ENCODE measurements at regions not wholly inside any gene's neighbourhood (a gene's known extent, or its start where the extent isn't known, plus 50 kb on each side); places are given as distances from the start of the nearest gene placed in this dataset.

- Histone ChIP-seq H3K4me3 (no peak overlapping the region), H3K36me3 (no peaks in the 10 kb centered on the region), H3K27ac (no peak overlapping the region), H3K4me1 (no peaks in the 10 kb centered on the region), H3K9me3 (peaks cover 0 to 8% of the 10 kb centered on the region in 2 donors), H3K27me3 (no peaks in the 10 kb centered on the region)
- no peak for TF ChIP-seq POLR2A (IDR thresholded peaks at IDR 0.05)
- TF ChIP-seq, protein P1, sequence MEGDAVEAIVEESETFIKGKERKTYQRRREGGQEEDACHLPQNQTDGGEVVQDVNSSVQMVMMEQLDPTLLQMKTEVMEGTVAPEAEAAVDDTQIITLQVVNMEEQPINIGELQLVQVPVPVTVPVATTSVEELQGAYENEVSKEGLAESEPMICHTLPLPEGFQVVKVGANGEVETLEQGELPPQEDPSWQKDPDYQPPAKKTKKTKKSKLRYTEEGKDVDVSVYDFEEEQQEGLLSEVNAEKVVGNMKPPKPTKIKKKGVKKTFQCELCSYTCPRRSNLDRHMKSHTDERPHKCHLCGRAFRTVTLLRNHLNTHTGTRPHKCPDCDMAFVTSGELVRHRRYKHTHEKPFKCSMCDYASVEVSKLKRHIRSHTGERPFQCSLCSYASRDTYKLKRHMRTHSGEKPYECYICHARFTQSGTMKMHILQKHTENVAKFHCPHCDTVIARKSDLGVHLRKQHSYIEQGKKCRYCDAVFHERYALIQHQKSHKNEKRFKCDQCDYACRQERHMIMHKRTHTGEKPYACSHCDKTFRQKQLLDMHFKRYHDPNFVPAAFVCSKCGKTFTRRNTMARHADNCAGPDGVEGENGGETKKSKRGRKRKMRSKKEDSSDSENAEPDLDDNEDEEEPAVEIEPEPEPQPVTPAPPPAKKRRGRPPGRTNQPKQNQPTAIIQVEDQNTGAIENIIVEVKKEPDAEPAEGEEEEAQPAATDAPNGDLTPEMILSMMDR (IDR thresholded peaks at IDR 0.05), result no peak
- DNase-seq, result no peak
- intact Hi-C loops (cut with DNase I; ENCODE audit: low total_unique reads), result no loop called here
These were observed 313.3 kb downstream of the ZNF608 start for GRCh38 chr5:124433170-124433569.

- TF ChIP-seq, protein P1 (IDR thresholded peaks at IDR 0.05), result no peak
- no peak for TF ChIP-seq POLR2A (IDR thresholded peaks at IDR 0.05)
- H3K4me3 ChIP-seq, result no peak overlapping the region
- H3K4me1 ChIP-seq, result no peaks in the 10 kb centered on the region
- no peaks in the 10 kb centered on the region for H3K9me3 ChIP-seq
- intact Hi-C loops (cut with DNase I; ENCODE audit: low total_unique reads), result no loop called here
- no peaks in the 10 kb centered on the region for H3K36me3 ChIP-seq
- DNase-seq, result no peak
- no peak overlapping the region for H3K27ac ChIP-seq
- no peaks in the 10 kb centered on the region for H3K27me3 ChIP-seq
These were observed 324.9 kb downstream of the ZNF608 start for GRCh38 chr5:124421584-124421983.

- no peak for TF ChIP-seq POLR2A (IDR thresholded peaks at IDR 0.05)
- TF ChIP-seq, protein P1 (IDR thresholded peaks at IDR 0.05), result no peak
- no peaks in the 10 kb centered on the region for H3K4me1 ChIP-seq
- H3K9me3 ChIP-seq, result no peaks in the 10 kb centered on the region
- no peaks in the 10 kb centered on the region for H3K36me3 ChIP-seq
- DNase-seq, result no peak
- no peak overlapping the region for H3K27ac ChIP-seq
- H3K27me3 ChIP-seq, result no peaks in the 10 kb centered on the region
- H3K4me3 ChIP-seq, result no peak overlapping the region
- intact Hi-C loops (cut with DNase I; ENCODE audit: low total_unique reads), result no loop called here
These were observed 325.5 kb downstream of the ZNF608 start for GRCh38 chr5:124420952-124421351.

DNA sequence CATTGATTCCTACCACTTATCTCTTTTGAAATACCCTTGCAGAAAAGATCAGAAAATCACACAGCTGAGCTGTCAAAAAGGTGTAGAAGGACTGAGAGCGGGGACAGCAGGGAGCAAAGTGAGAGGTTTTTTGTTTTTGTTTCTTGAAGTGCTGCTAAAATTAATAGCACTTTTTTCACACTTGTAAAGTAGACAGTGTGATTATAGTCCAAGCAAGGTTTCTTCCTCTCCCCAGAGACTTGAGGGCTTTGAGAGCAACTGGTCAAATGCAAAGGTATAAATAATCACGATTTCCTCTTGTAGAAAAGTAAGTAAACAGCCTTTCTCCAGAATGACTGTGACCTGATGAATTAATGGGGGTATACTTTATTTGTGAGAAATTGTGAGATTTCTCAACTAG, 326.9 kb downstream of the ZNF608 start:
- H3K9me3 ChIP-seq, result no peaks in the 10 kb centered on the region
- H3K4me1 ChIP-seq, result no peaks in the 10 kb centered on the region
- TF ChIP-seq POLR2A (IDR thresholded peaks at IDR 0.05), result no peak
- TF ChIP-seq, protein P1 (IDR thresholded peaks at IDR 0.05), result no peak
- DNase-seq, result no peak
- no peaks in the 10 kb centered on the region for H3K27me3 ChIP-seq
- H3K36me3 ChIP-seq, result no peaks in the 10 kb centered on the region
- intact Hi-C loops (cut with DNase I; ENCODE audit: low total_unique reads), result no loop called here
- H3K27ac ChIP-seq, result no peak overlapping the region
- no peak overlapping the region for H3K4me3 ChIP-seq

- H3K4me3 ChIP-seq, result no peak overlapping the region
- no peaks in the 10 kb centered on the region for H3K9me3 ChIP-seq
- H3K27ac ChIP-seq, result no peak overlapping the region
- no peaks in the 10 kb centered on the region for H3K36me3 ChIP-seq
- no peak for DNase-seq
- no peak for TF ChIP-seq POLR2A (IDR thresholded peaks at IDR 0.05)
- TF ChIP-seq, protein P1 (IDR thresholded peaks at IDR 0.05), result no peak
- H3K27me3 ChIP-seq, result no peaks in the 10 kb centered on the region
- intact Hi-C loops (cut with DNase I; ENCODE audit: low total_unique reads), result no loop called here
- no peaks in the 10 kb centered on the region for H3K4me1 ChIP-seq
These were observed 328.0 kb downstream of the ZNF608 start for GRCh38 chr5:124418390-124418789.

Measured in uterus (tissue), 3 donors.